PC-9 (cell line): ENCODE measurements at regions not wholly inside any gene's neighbourhood (a gene's known extent, or its start where the extent isn't known, plus 50 kb on each side); places are given as distances from the start of the nearest gene placed in this dataset.

Source experiments
- BruUV-seq: library from RNA; stranded (reverse); fragments of 400-500 nt; replicated peaks from 2 replicates; lab custom pipeline; 2021; lab: Mats Ljungman, UMichigan
- CTCF ChIA-PET: fragments of 300-600 bp; sonication (Branson Sonifier 250); formaldehyde crosslinking; loops from one replicate; lab custom pipeline; 2022; ENCODE audit warnings: antibody characterized with exemption; lab: Charles Lee
- POLR2A ChIA-PET: fragments of 300-600 bp; sonication (Branson Sonifier 250); formaldehyde crosslinking; loops from one replicate; lab custom pipeline; 2022; ENCODE audit warnings: antibody characterized with exemption; ENCODE audit not compliant: unreplicated experiment; lab: Charles Lee
- DNase-seq, 2 experiments: peaks; one replicate each; pipeline versions ENCODE4 v3.0.0 to v3.0.0-alpha.2; 2015 to 2022; ENCODE audit warnings: mixed read lengths in 1 of 2
- H2AFZ ChIP-seq: fragments of 200-600 bp; sonication (generic); 2 replicates; pipeline ENCODE4 v1.8.1; 2017; ENCODE audit warnings: antibody characterized with exemption
- H3F3A ChIP-seq: fragments of 200-600 bp; sonication (generic); 2 replicates; pipeline ENCODE4 v1.8.1; 2017; ENCODE audit warnings: antibody characterized with exemption, mild to moderate bottlenecking, low read depth; ENCODE audit not compliant: insufficient read depth
- H3K27ac ChIP-seq: fragments of 200-600 bp; sonication (generic); 2 replicates; pipeline ENCODE4 v1.6.1; 2016; ENCODE audit warnings: mixed run types
- H3K27me3 ChIP-seq: fragments of 200-600 bp; sonication (generic); 2 replicates; pipeline ENCODE4 v1.6.1; 2016; ENCODE audit warnings: low read depth, mixed run types; ENCODE audit not compliant: insufficient read depth
- H3K36me3 ChIP-seq: fragments of 200-600 bp; sonication (generic); 2 replicates; pipeline ENCODE4 v1.6.1; 2016; ENCODE audit warnings: low read depth, mixed run types
- H3K4me1 ChIP-seq: fragments of 200-600 bp; sonication (generic); replicated peaks from 2 replicates; pipeline ENCODE4 v1.6.1; 2016; ENCODE audit warnings: mixed run types; ENCODE audit not compliant: insufficient read depth
- H3K4me2 ChIP-seq: fragments of 200-600 bp; sonication (generic); 2 replicates; pipeline ENCODE4 v1.6.1; 2017; ENCODE audit warnings: mixed run types
- H3K4me3 ChIP-seq: fragments of 200-600 bp; sonication (generic); 2 replicates; pipeline ENCODE4 v1.6.1; 2016; ENCODE audit warnings: mixed run types
- H3K79me2 ChIP-seq: fragments of 200-600 bp; sonication (generic); 2 replicates; pipeline ENCODE4 v1.6.1; 2017; ENCODE audit warnings: low read depth, mixed run types
- H3K9me2 ChIP-seq: fragments of 200-600 bp; sonication (generic); 2 replicates; pipeline ENCODE4 v1.8.1; 2017; ENCODE audit warnings: mild to moderate bottlenecking; ENCODE audit not compliant: insufficient read depth
- H3K9me3 ChIP-seq: fragments of 200-600 bp; sonication (generic); 2 replicates; pipeline ENCODE4 v1.8.1; 2016; ENCODE audit warnings: low read depth; ENCODE audit not compliant: insufficient read depth
- H4K20me1 ChIP-seq: fragments of 200-600 bp; sonication (generic); 2 replicates; pipeline ENCODE4 v1.8.1; 2017; ENCODE audit not compliant: insufficient read depth
- EZH2 ChIP-seq: fragments of 200-600 bp; sonication (generic); IDR thresholded peaks from 2 replicates; pipeline ENCODE4 v1.8.0; 2017; ENCODE audit warnings: antibody characterized with exemption, low read depth
- intact Hi-C: fragments of 100-400 bp; cut with micrococcal nuclease; formaldehyde crosslinking; loops from one replicate; pipeline ENCODE4 v1.10.0; 2022; ENCODE audit not compliant: unreplicated experiment
- TF ChIP-seq, protein P1 (sequence below): fragments of 200-600 bp; sonication (generic); conservative IDR thresholded peaks from 2 replicates; pipeline ENCODE4 v1.6.1; 2017; ENCODE audit warnings: mixed run types, antibody characterized with exemption, mild to moderate bottlenecking, moderate library complexity

DNA sequence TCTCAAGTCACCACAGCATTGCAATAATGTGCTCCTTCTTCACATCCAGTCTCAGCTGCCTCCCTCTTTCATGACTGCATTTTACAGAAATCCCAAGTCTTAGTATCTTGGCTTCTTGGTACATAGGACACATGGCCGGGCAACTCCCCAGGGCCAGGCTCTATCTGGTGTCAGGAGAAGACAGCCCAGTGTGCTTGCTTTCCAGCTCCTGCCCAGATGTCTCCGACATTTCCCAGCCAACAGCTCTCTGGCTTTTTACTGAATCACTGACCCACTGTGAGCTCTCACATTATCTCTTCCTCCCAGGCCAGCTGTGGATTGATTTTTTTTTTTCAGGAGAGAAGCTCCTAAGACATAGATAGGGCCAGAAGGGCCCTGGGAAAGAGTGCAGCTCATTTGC, 346.0 kb upstream of the C11orf87 start:
- BruUV-seq = no TSS peak
- peaks cover 8% of the 10 kb centered on the region for H3K4me1 ChIP-seq

DNA sequence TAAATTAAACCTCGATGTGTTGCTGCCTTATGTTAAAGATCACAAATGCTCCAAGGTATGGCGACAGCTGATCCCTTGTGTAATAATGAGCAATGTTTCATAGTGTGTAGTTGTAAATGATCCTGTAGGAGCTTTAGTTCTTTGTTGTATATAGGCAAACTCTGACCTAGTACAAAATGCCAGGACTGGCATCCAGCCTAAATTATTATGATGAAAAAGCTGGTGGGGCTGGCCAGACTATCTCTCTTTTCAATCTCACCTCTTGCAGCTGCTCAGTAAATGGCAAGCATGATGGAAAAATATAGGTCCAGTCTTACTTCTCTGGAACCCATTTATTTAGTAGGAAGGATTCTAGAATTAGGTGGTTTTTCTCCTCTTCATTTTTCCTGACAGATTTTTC, 345.1 kb upstream of the C11orf87 start:
- no peak for DNase-seq
- H3K27ac ChIP-seq = no peak overlapping the region
- ChIA-PET CTCF (no interaction called here), POLR2A (no interaction called here)
- H3K36me3 ChIP-seq = no peaks in the 10 kb centered on the region
- TF ChIP-seq EZH2 = no peak
- TF ChIP-seq, protein P1, sequence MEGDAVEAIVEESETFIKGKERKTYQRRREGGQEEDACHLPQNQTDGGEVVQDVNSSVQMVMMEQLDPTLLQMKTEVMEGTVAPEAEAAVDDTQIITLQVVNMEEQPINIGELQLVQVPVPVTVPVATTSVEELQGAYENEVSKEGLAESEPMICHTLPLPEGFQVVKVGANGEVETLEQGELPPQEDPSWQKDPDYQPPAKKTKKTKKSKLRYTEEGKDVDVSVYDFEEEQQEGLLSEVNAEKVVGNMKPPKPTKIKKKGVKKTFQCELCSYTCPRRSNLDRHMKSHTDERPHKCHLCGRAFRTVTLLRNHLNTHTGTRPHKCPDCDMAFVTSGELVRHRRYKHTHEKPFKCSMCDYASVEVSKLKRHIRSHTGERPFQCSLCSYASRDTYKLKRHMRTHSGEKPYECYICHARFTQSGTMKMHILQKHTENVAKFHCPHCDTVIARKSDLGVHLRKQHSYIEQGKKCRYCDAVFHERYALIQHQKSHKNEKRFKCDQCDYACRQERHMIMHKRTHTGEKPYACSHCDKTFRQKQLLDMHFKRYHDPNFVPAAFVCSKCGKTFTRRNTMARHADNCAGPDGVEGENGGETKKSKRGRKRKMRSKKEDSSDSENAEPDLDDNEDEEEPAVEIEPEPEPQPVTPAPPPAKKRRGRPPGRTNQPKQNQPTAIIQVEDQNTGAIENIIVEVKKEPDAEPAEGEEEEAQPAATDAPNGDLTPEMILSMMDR = no peak
- intact Hi-C loops = no loop called here
- no peaks in the 10 kb centered on the region for H3K79me2 ChIP-seq
- no peaks in the 10 kb centered on the region for H3K9me3 ChIP-seq
- no peak overlapping the region for H2AFZ ChIP-seq
- H4K20me1 ChIP-seq = no peaks in the 10 kb centered on the region
- peak overlapping the region; percentile 6; the same call in 1 of the 2 replicates for H3K4me2 ChIP-seq
- H3K4me3 ChIP-seq = no peak overlapping the region
- H3K27me3 ChIP-seq = peaks cover 3% of the 10 kb centered on the region; the same call in 1 of the 2 replicates
- H3K4me1 ChIP-seq = peaks cover 8% of the 10 kb centered on the region
- no TSS peak for BruUV-seq
- no peaks in the 10 kb centered on the region for H3K9me2 ChIP-seq
- H3F3A ChIP-seq = no peaks in the 10 kb centered on the region

More for the DNA sequence above, 346.0 kb upstream of the C11orf87 start:
- TF ChIP-seq, protein P1 = no peak
- TF ChIP-seq EZH2 = no peak
- no peaks in the 10 kb centered on the region for H3K79me2 ChIP-seq
- H2AFZ ChIP-seq = no peak overlapping the region
- H3K4me3 ChIP-seq = no peak overlapping the region
- no peaks in the 10 kb centered on the region for H3K9me3 ChIP-seq
- no peak for DNase-seq
- H4K20me1 ChIP-seq = no peaks in the 10 kb centered on the region
- ChIA-PET CTCF (no interaction called here), POLR2A (no interaction called here)
- peaks cover 3% of the 10 kb centered on the region; the same call in 1 of the 2 replicates for H3K27me3 ChIP-seq
- H3K4me2 ChIP-seq = no peak overlapping the region
- no peaks in the 10 kb centered on the region for H3K36me3 ChIP-seq
- H3K27ac ChIP-seq = no peak overlapping the region
- H3F3A ChIP-seq = no peaks in the 10 kb centered on the region
- no peaks in the 10 kb centered on the region for H3K9me2 ChIP-seq
- intact Hi-C loops = no loop called here

DNA sequence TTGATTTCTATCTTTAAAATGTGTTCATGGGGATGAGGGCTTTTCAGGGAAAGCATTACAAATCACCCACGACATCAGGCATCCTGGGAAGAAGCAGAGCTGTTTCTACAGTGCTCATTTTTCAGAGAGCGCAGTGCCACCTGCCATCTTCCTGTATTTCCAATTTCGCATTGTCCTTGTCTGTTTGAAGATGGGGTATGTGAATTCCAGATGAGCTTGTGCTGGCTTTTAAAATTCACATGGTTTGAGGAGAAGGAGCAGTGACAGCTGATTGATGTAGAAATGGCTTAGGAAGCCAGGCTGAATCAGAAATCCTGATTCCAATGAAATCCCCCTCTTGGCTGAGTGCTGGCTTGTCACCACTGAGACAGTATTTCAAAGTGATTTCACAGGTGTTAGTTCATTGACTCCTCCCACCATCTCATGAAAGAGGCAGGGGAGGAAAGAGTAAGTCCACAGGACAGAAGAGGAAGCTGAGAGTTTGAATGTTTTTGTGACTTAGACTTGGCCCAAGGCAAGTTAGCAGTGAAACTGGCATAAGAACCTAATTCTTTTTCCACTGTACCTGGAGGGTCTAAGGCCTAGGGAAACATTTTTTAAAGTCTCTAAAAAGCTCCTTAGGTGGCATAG, 344.6 kb upstream of the C11orf87 start:
- H3K9me3 ChIP-seq = no peaks in the 10 kb centered on the region
- H3K4me3 ChIP-seq = no peak overlapping the region
- no peaks in the 10 kb centered on the region for H3K9me2 ChIP-seq
- no peak overlapping the region for H2AFZ ChIP-seq
- no peaks in the 10 kb centered on the region for H3F3A ChIP-seq
- no peaks in the 10 kb centered on the region for H4K20me1 ChIP-seq
- ChIA-PET CTCF (no interaction called here), POLR2A (no interaction called here)
- intact Hi-C loops = no loop called here
- peaks cover 3% of the 10 kb centered on the region; the same call in 1 of the 2 replicates for H3K27me3 ChIP-seq
- peaks cover 8% of the 10 kb centered on the region for H3K4me1 ChIP-seq
- H3K4me2 ChIP-seq = peak overlapping the region; percentile 6; the same call in 1 of the 2 replicates
- H3K79me2 ChIP-seq = no peaks in the 10 kb centered on the region
- TF ChIP-seq, protein P1 = no peak
- TF ChIP-seq EZH2 = no peak
- H3K36me3 ChIP-seq = no peaks in the 10 kb centered on the region
- H3K27ac ChIP-seq = no peak overlapping the region
- no TSS peak for BruUV-seq
- no peak for DNase-seq
